HCT116 (cell line): ENCODE measurements at regions not wholly inside any gene's neighbourhood (a gene's known extent, or its start where the extent isn't known, plus 50 kb on each side); places are given as distances from the start of the nearest gene placed in this dataset.

Experiments
- CTCF ChIP-seq, 3 experiments: fragments of 200-600 bp in 1 of 3; sonication (generic) in 1 of 3; IDR thresholded peaks in 2 of 3; conservative IDR thresholded peaks in 1 of 3; 2 replicates each; pipeline ENCODE4 v1.5.1; 2012 to 2017; ENCODE audit warnings: low read depth in 2 of 3, low read length in 2 of 3, antibody characterized with exemption in 1 of 3, borderline replicate concordance in 1 of 3, control low read depth in 1 of 3, mild to moderate bottlenecking in 1 of 3, mixed read lengths in 1 of 3, mixed run types in 1 of 3, moderate library complexity in 1 of 3; ENCODE audit not compliant: insufficient read depth in 1 of 3
- EZH2phosphoT487 ChIP-seq: fragments of 200-600 bp; IDR thresholded peaks from 2 replicates; pipeline ENCODE4 v1.6.1; 2018; ENCODE audit warnings: antibody characterized with exemption, borderline replicate concordance
- MAX ChIP-seq: IDR thresholded peaks from 2 replicates; pipeline ENCODE4 v1.6.1; 2012
- POLR2AphosphoS5 ChIP-seq: IDR thresholded peaks from 2 replicates; pipeline ENCODE4 v1.6.1; 2011; ENCODE audit warnings: mild to moderate bottlenecking, low read depth, low read length, moderate library complexity
- ZNF274 ChIP-seq: fragments of 200-500 bp; sonication (Bioruptor generic); IDR thresholded peaks from 2 replicates; pipeline ENCODE4 v1.6.1; 2014; ENCODE audit warnings: mild to moderate bottlenecking, low read depth, low read length, inconsistent platforms

GRCh38 chr7:50211130-50212015 lies 93.1 kb upstream of the IKZF1 start:
- TF ChIP-seq EZH2phosphoT487 (no peak), CTCF (IDR thresholded peaks at IDR 0.05 in 2 of 3, conservative IDR thresholded peaks at IDR 0.05 in 1 of 3; ENCODE audit: borderline replicate concordance in 1 of 3, insufficient read depth in 1 of 3, low read depth in 2 of 3, low read length in 2 of 3) (no peak), ZNF274 (no peak), MAX (no peak), POLR2AphosphoS5 (no peak)
